BLaER1 (cell line): ENCODE measurements at regions not wholly inside any gene's neighbourhood (a gene's known extent, or its start where the extent isn't known, plus 50 kb on each side); places are given as distances from the start of the nearest gene placed in this dataset.
"Not testable (repeated sequence)": the region's sequence is repeated elsewhere in the genome, so short reads cannot be mapped to it uniquely, and the experiment has no call there.

Source experiments
- H3K27ac ChIP-seq: shearing (Covaris generic); formaldehyde crosslinking; 2 replicates; pipeline ENCODE4 v1.8.1; 2022
- H3K27me3 ChIP-seq: shearing (Covaris generic); formaldehyde crosslinking; 2 replicates; pipeline ENCODE4 v1.8.1; 2022
- H3K36me3 ChIP-seq: shearing (Covaris generic); formaldehyde crosslinking; 2 replicates; pipeline ENCODE4 v1.8.1; 2022
- H3K4me1 ChIP-seq: shearing (Covaris generic); formaldehyde crosslinking; 2 replicates; pipeline ENCODE4 v1.8.1; 2022
- H3K4me2 ChIP-seq: shearing (Covaris generic); formaldehyde crosslinking; 2 replicates; pipeline ENCODE4 v1.8.1; 2022
- H3K4me3 ChIP-seq: shearing (Covaris generic); formaldehyde crosslinking; 2 replicates; pipeline ENCODE4 v1.8.1; 2022
- H3K9ac ChIP-seq: shearing (Covaris generic); formaldehyde crosslinking; 2 replicates; pipeline ENCODE4 v1.8.1; 2022
- H3K9me3 ChIP-seq: shearing (Covaris generic); formaldehyde crosslinking; 2 replicates; pipeline ENCODE4 v1.8.1; 2022
- H4K20me1 ChIP-seq: shearing (Covaris generic); formaldehyde crosslinking; 2 replicates; pipeline ENCODE4 v1.8.1; 2022

DNA sequence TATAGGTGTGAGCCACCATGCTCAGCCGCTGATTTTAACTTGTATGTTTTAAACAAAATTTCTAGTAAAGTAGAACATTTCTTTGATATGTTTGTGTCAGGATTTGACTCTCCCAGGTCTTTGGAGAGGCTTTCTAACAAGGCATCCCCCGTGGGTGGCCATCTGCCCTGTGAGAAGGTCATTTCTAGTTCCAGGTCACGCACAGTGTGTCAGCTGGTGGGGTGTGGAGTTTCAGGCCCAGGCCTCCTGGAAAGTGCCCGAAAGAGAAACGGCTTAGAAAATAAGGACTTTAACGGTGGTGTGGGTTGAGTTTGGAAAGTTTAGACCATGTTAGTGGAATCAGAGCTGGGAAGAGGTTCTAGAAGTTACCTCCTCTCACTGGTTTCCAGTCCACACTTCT lies 61.0 kb downstream of the SPDYE17 start:
- H3K27ac ChIP-seq, H3K36me3 ChIP-seq, H3K4me2 ChIP-seq, H3K9ac ChIP-seq, H3K9me3 ChIP-seq, H4K20me1 ChIP-seq, H3K4me1 ChIP-seq, H3K4me3 ChIP-seq, H3K27me3 ChIP-seq: not testable (repeated sequence)

DNA sequence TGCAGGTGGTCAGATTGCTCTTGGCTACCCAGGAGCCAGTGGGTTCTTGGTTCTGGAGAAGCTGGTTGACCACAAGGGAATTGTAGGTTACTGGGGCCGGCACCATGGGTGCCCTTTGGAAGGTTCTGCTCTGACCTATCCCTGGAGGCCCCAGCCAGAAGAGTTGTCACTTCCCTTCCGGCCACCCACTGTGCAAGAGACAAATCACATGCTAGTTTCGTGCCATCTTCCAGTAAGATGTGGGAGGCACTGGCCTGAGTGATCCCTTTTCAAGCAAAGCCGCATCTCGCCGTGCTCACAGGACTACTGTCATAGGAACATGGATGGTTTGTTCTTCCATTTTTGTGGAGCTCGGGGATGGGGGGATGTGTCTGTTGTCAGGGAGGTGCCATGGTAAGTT lies 62.3 kb downstream of the SPDYE17 start:
- not testable (repeated sequence) for H3K27ac ChIP-seq, H3K27me3 ChIP-seq, H3K4me1 ChIP-seq, H3K4me3 ChIP-seq, H3K36me3 ChIP-seq, H3K9ac ChIP-seq, H4K20me1 ChIP-seq, H3K4me2 ChIP-seq, H3K9me3 ChIP-seq

DNA sequence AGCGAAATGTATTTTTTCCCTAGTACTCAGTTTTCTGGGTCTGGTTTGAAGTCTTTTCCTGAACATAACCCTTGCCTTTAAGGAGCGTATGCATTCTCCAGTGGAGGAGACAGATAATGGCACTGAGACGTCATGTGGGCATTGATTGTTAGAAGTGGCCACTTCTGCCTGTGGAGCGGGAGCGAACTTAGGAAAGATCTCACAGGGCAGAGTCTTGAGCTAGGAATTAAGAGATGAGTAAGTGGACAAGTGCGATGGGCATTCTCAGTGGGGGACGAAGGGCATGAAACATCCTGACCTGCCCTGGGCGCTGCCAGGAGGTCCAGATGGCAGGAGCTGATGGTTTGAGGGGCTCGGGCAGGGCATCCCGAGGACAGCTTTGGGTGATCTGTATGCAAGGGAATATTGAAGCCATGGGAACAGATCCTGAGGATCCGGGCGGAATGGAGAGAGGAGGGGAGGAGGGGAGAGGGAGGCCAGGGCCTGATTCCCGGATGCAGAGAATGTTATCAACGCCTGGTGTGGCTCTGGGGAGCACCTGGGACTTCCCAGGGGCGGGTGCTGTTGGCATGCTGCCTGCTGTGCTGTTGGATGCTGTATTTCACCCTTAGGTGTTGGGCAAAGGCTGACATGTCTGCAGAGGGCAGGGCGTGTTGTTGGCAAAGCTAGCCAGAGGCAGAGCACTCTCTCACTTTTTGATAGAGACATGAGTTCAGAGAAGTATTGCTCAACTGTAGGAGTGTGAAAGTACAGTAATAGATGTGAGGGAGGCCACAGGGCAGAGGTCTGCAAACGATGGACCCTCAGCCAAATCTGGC lies 66.2 kb downstream of the SPDYE17 start:
- H3K4me1 ChIP-seq, H3K27me3 ChIP-seq: not testable (repeated sequence)

DNA sequence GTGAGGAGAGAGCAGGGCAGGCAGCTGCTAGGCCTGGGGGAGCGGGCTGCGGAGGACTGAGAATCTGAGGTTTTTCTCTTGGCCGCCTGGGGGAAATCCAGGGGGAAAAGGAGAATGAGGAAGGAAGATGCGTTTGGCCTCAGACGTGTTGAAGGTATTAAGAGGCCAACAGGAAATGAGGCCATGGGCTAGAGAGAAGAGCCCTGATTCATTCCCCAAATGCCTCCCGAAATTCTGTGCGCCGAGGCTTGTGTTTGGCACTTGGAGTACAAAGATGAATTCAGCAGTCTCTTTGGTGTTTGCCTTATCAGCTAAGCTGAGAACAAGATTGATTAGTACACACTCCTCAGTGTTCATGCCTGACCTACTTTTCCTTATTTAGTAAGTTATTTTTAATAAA lies 68.1 kb downstream of the SPDYE17 start:
- not testable (repeated sequence) for H3K4me3 ChIP-seq, H3K9ac ChIP-seq, H3K9me3 ChIP-seq, H3K27me3 ChIP-seq, H4K20me1 ChIP-seq, H3K4me2 ChIP-seq, H3K4me1 ChIP-seq, H3K27ac ChIP-seq, H3K36me3 ChIP-seq

More for the DNA sequence above, 66.2 kb downstream of the SPDYE17 start:
- not testable (repeated sequence) for H3K36me3 ChIP-seq, H4K20me1 ChIP-seq, H3K27ac ChIP-seq, H3K9ac ChIP-seq, H3K4me3 ChIP-seq, H3K9me3 ChIP-seq, H3K4me2 ChIP-seq

DNA sequence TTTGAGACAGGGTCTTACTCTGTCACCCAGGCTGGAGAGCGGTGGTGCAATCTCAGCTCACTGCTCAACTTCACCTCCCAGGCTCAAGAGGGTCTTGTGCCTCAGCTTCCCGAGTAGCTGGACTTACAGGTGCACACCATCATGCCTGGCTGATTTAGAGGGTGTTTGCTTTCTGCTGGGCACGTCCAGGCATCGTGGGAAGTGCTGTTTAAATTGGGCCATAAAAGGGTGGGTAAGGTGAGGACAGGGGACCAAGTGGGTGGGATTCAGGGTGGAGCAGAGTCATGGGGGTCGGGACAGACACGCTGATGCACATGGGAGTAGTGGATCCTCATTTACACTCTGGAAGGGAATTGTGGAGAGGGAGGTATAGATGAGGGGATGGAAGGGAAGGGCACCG lies 69.1 kb downstream of the SPDYE17 start:
- not testable (repeated sequence) for H3K9ac ChIP-seq, H3K27ac ChIP-seq, H4K20me1 ChIP-seq, H3K36me3 ChIP-seq, H3K27me3 ChIP-seq, H3K4me2 ChIP-seq, H3K4me1 ChIP-seq, H3K4me3 ChIP-seq, H3K9me3 ChIP-seq

DNA sequence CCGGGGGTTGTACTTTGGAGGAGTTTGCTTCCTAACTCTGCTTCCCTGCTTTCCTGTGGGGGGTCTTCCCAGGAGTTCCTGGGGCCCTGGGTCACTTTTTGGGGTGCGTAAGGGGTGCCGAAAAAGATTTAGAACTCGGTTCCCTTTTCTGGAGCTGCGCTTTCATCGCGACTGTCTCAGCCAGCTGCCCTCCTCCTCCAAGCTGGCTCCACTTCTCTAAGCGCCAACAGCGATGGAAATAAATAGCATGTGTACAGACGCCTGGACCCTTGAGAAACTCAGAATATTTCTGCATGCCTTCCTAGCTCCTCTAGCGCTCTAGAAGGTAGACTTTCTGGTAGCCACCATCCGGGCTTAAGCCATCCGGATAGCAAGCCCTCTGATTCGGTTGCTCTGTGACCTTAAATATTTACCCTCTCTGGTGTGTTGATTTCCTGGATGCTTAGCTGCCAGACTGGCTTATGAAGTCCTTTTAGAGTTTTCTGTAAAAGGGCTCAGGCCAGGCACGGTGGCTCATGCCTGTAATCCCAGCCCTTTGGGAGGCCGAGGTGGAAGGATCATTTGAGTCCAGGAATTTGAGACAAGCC lies 71.7 kb downstream of the SPDYE17 start:
- H3K4me1 ChIP-seq, H3K4me3 ChIP-seq, H3K9me3 ChIP-seq, H4K20me1 ChIP-seq, H3K27me3 ChIP-seq, H3K27ac ChIP-seq, H3K9ac ChIP-seq, H3K36me3 ChIP-seq, H3K4me2 ChIP-seq: not testable (repeated sequence)

DNA sequence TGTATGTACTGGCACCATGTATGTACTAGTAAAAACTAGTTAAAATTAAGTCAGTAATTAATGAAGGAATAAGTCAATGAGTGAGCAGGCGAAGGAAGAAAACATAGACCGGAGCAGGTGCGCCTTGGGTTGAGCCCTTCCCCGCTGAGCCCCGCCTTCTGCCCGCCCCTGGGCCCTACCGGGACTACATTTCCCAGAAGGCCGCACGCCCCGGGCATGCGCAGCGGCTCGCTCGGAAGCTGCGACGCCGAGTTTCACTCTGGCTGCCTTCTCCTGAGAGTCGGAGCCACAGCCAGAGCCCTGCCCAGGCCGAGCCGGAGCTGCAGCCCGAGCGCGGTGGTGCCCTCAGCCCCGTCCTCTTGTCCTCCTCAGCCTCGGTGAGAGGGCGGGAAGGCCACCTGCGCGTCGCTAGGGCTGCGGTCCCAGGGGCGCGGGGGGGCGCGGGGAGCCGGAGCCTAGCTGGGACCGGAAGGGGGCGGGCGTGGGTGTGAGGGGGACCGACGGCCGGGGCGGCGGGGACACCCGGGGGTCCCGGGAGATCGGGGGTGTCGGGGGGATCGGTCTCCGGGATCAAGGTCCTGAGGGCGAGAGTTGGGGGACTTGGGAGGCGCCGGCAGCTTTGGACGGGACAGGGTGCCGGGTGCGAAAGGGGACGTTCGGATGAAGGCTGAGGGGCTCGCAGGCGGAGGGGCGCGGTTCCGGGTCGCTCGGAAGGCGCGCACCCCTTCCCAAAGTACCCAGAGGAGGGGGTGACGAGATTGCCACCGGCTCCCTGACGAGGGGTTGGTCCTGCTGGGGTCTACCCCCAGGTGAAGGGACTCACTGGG lies 72.4 kb downstream of the SPDYE17 start:
- not testable (repeated sequence) for H3K4me3 ChIP-seq, H3K36me3 ChIP-seq, H3K9ac ChIP-seq, H3K27ac ChIP-seq, H3K4me1 ChIP-seq, H3K9me3 ChIP-seq, H4K20me1 ChIP-seq, H3K27me3 ChIP-seq, H3K4me2 ChIP-seq

DNA sequence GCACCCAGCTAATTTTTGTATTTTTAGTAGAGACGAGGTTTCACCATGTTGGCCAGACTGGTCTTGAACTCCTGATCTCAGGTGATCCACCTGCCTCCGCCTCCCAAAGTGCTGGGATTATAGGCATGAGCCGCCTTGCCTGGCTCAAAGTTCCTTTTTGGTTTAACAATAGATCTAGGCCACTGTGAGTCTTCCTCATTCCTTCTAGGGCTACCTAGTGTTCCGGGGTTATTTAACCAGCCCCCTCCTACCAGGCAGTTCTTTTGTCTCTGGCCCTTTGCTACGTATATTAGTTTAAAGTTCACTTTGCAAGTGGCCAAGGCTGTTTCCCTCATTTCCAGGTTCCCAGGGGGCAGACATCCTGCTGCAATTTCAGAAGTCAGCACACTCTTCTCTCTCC lies 75.6 kb downstream of the SPDYE17 start:
- not testable (repeated sequence) for H3K9ac ChIP-seq, H3K9me3 ChIP-seq, H3K27me3 ChIP-seq, H3K4me3 ChIP-seq, H3K36me3 ChIP-seq, H3K4me1 ChIP-seq, H4K20me1 ChIP-seq, H3K4me2 ChIP-seq, H3K27ac ChIP-seq

DNA sequence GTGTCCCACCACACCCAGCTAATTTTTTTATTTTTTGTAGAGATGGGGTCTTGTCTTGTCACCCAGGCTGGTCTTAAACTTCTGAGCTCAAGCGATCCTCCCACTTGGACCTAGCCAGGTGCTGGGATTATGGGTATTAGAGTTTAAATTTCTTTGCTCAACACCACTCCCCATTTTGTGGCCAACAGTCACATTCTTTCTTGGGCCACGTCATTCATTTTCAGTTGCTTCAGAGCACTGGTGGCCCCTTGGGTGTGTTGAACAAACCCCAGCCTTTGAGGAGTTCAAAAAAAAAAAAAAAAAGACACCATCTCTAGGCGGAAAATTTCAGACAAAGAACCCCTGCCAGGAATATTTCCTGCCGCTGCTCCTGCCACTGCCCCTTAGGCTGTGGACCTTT lies 77.0 kb downstream of the SPDYE17 start:
- not testable (repeated sequence) for H3K4me2 ChIP-seq, H3K9ac ChIP-seq, H3K4me3 ChIP-seq, H3K27me3 ChIP-seq, H3K27ac ChIP-seq, H3K4me1 ChIP-seq, H4K20me1 ChIP-seq, H3K9me3 ChIP-seq, H3K36me3 ChIP-seq

DNA sequence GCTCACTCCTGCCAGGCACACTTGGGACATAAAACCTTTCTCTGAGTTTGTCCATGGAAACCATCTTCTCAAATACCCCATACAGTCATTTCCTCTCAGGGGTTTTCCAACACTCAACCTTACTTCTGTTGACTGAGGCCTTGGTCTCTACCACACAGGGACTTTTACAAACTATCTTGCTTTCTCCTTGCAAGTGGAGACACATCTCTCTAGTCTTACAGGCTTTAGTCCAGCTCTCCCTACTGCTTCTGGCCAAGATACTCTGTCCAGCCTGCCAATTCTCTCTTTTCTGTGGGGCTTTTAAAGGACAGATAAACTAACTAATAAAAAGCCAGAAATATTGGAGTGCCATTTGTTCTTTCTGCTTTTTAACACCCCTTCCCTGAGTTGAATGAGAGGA lies 87.6 kb downstream of the SPDYE17 start:
- not testable (repeated sequence) for H3K4me1 ChIP-seq, H3K27me3 ChIP-seq, H3K9me3 ChIP-seq, H3K36me3 ChIP-seq, H3K9ac ChIP-seq, H3K4me2 ChIP-seq, H4K20me1 ChIP-seq, H3K4me3 ChIP-seq, H3K27ac ChIP-seq

DNA sequence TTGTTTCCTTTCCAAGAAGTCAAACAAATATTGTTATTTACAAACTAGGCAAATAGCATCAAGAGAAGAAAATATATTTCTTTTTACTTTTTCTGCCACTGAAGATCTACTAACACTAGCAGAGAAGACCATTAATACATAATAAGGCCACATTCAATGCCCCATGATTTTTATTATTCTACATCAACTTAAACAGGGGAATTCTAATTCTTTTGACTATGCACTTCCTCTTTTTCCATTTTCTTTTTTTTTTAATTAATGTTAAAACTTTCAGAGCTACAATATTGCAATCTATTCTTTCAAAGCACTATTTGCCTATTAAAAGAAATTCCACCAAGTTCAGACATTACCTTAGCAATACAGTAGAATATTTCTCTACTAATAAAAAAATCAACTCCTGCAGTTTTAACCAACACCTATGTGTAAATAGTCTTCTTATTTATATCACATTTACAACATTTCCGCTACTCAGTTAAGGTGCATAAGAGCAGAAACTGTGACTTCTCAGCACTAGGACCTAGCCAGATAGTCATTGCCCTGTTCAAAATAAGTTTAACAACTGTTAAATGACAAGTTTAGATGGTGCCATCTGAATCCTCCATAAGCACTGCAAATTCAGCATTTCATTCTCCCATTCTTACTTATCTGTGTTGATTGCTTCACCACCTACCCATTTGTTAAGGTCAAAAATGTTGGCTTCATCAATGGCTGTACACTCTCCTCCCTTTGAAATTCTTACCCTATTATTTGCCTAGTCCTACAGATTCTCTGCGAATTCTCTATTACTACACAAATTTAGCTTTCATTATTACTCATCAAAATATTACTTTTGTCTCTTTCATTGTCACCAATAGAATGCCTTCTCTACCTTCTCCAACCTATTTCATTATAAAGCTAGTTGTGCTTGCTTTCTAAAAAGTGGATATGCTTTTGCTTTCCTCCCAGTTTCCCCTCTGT lies 90.1 kb downstream of the SPDYE17 start:
- not testable (repeated sequence) for H3K9ac ChIP-seq, H3K4me2 ChIP-seq, H3K9me3 ChIP-seq, H4K20me1 ChIP-seq, H3K4me3 ChIP-seq, H3K27ac ChIP-seq, H3K36me3 ChIP-seq, H3K27me3 ChIP-seq, H3K4me1 ChIP-seq

DNA sequence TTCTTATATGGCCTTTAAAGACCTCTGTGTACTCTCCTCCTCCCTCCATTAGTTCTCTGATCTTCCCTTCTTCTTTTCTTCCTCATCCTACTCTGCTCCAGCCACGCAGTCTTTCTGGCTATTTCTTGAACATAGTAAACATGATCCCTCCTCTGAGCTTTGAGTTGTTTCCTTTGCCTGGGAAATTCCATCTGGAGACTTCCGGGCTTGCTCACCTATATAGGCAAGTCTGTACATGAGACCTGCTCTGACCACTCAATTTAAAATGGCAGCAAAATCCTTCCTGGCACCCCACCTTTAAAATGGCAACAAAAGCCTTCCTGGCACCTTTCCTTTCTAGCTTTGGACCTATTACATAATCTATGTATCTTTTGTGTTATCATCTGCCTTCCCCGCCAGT lies 94.4 kb downstream of the SPDYE17 start:
- H3K27ac ChIP-seq, H3K4me2 ChIP-seq, H3K4me3 ChIP-seq, H3K9me3 ChIP-seq, H4K20me1 ChIP-seq, H3K4me1 ChIP-seq, H3K27me3 ChIP-seq, H3K36me3 ChIP-seq, H3K9ac ChIP-seq: not testable (repeated sequence)

DNA sequence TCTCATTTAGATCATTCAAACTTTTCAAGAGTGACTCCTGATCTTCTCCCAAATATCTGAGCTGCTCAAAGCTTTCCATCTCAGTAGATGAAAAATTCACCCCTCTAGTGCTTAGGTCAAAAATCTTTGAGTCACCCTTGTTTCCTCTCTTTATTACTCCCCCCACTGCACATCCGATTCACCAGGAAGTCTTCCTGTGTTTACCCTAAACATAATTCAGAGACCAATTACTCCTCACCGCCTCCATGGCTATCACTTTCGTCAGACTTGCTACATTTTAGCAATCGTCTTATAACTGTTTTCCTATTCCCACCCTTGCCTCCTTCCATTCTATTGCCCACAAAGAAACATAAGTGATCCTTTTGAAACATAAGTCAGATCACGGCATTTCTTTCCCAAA lies 94.8 kb downstream of the SPDYE17 start:
- not testable (repeated sequence) for H3K4me3 ChIP-seq, H3K4me1 ChIP-seq, H3K9ac ChIP-seq, H4K20me1 ChIP-seq, H3K36me3 ChIP-seq, H3K9me3 ChIP-seq, H3K27ac ChIP-seq, H3K4me2 ChIP-seq, H3K27me3 ChIP-seq

DNA sequence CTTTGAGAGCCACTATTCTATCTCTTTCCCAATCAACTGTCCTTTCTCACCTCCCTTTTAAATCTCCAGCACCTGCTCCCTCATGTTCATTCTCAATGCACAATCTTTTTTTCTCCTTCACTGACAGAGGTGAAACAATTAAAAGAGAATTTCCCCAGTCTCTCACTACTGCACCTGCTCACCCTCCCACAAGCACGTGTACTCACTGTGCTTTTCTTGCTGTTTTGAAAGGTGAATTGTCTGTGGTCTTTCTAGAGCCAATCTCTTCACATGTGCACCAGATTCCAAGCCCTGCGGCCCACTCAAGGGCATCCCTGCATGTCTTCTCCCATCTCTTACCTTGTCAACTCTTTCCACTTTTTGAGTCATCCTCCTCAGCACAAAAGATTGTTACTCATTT lies 95.8 kb downstream of the SPDYE17 start:
- not testable (repeated sequence) for H3K9me3 ChIP-seq, H3K9ac ChIP-seq, H3K4me1 ChIP-seq, H3K27me3 ChIP-seq, H3K27ac ChIP-seq, H3K4me2 ChIP-seq, H3K4me3 ChIP-seq, H4K20me1 ChIP-seq, H3K36me3 ChIP-seq
